SK-N-SH treated with all-trans-retinoic acid at 6 μM for 48 hours (cell line): ENCODE measurements at regions not wholly inside any gene's neighbourhood (a gene's known extent, or its start where the extent isn't known, plus 50 kb on each side); places are given as distances from the start of the nearest gene placed in this dataset.
"Not testable (repeated sequence)": the region's sequence is repeated elsewhere in the genome, so short reads cannot be mapped to it uniquely, and the experiment has no call there.

Experiments
- CSRNP3 ChIP-seq: fragments of 250-450 bp; sonication (Bioruptor Pico); IDR thresholded peaks from 2 replicates; pipeline ENCODE4 v1.5.1; 2021; ENCODE audit warnings: mild to moderate bottlenecking, moderate library complexity
- ZFP3 ChIP-seq: fragments of 250-450 bp; sonication (Bioruptor Pico); IDR thresholded peaks from 2 replicates; pipeline ENCODE4 v1.5.0; 2020; ENCODE audit warnings: mild to moderate bottlenecking, moderate library complexity

GRCh38 chr5:135151660-135152059 lies 117.6 kb upstream of the PITX1 start:
- not testable (repeated sequence) for TF ChIP-seq ZFP3, CSRNP3 (CRISPR knock-in tag)
